Vagina (tissue), 2 donors: ENCODE measurements at regions not wholly inside any gene's neighbourhood (a gene's known extent, or its start where the extent isn't known, plus 50 kb on each side); places are given as distances from the start of the nearest gene placed in this dataset.

Experiments used
- CTCF ChIP-seq, 3 experiments: fragments of 450-650 bp in 2 of 3; fragments of 200-600 bp in 1 of 3; sonication (generic) in 1 of 3; IDR thresholded peaks; one replicate each; pipeline ENCODE4 v1.5.1; 2017 to 2019; ENCODE audit warnings: antibody characterized with exemption in 3 of 3, mild to moderate bottlenecking in 2 of 3, moderate library complexity in 2 of 3
- POLR2A ChIP-seq, 2 donors: fragments of 450-650 bp; IDR thresholded peaks; one replicate each; pipeline ENCODE4 v1.6.1; 2017; ENCODE audit warnings: antibody characterized with exemption in 2 of 2, mild to moderate bottlenecking in 2 of 2, moderate library complexity in 2 of 2
- POLR2AphosphoS5 ChIP-seq, 2 donors: sonication (generic); formaldehyde crosslinking; IDR thresholded peaks; one replicate each; pipeline ENCODE4 v1.9.0; 2017; ENCODE audit warnings: antibody characterized with exemption in 2 of 2, mild to moderate bottlenecking in 2 of 2, low read depth in 1 of 2; ENCODE audit not compliant: insufficient read depth in 1 of 2

- TF ChIP-seq CTCF (IDR thresholded peaks at IDR 0.05) (no peak), POLR2A (IDR thresholded peaks at IDR 0.05) (no peak), POLR2AphosphoS5 (IDR thresholded peaks at IDR 0.05; ENCODE audit: insufficient read depth in 1 of 2, low read depth in 1 of 2) (no peak)
These were observed 112.7 kb upstream of the KIAA1217 start for GRCh38 chr10:24096281-24096680.
